Activated T-helper 17 cell treated with anti-CD3 and anti-CD28 coated beads, Interleukin-2, amount 50 U/mL, for 72 hours (primary cell): ENCODE measurements at regions not wholly inside any gene's neighbourhood (a gene's known extent, or its start where the extent isn't known, plus 50 kb on each side); places are given as distances from the start of the nearest gene placed in this dataset.

Experiments
- ATAC-seq: fragments of 150-1000 bp; cut with Tn5 transposase; replicated peaks from 2 replicates; pipeline ENCODE4 v1.10.0; 2021; ENCODE audit warnings: mild to moderate bottlenecking, moderate library complexity
- H3K27ac Mint-ChIP-seq: one replicate; pipeline ENCODE4 v1.8.0; 2022; ENCODE audit warnings: mixed read lengths
- H3K27me3 Mint-ChIP-seq: one replicate; pipeline ENCODE4 v1.8.0; 2022; ENCODE audit warnings: mixed read lengths
- H3K36me3 Mint-ChIP-seq: one replicate; pipeline ENCODE4 v1.8.0; 2022; ENCODE audit warnings: low read depth, mild to moderate bottlenecking, mixed read lengths
- H3K4me1 Mint-ChIP-seq: one replicate; pipeline ENCODE4 v1.8.0; 2022; ENCODE audit warnings: mixed read lengths
- H3K4me3 Mint-ChIP-seq: one replicate; pipeline ENCODE4 v1.8.0; 2022; ENCODE audit warnings: mild to moderate bottlenecking, mixed read lengths
- H3K9me3 Mint-ChIP-seq: one replicate; pipeline ENCODE4 v1.8.0; 2022; ENCODE audit warnings: mixed read lengths

GRCh38 chr11:119808407-119809185 is 79.6 kb upstream of the NECTIN1 start:
- Mint-ChIP-seq H3K36me3 (no peaks in the 10 kb centered on the region), H3K27ac (no peak overlapping the region), H3K4me1 (no peaks in the 10 kb centered on the region), H3K4me3 (no peak overlapping the region), H3K9me3 (no peaks in the 10 kb centered on the region), H3K27me3 (peaks cover 17% of the 10 kb centered on the region)
- no peak for ATAC-seq

GRCh38 chr11:119807841-119808240 is 78.8 kb upstream of the NECTIN1 start:
- H3K4me3 Mint-ChIP-seq: no peak overlapping the region
- H3K27me3 Mint-ChIP-seq: peaks cover 17% of the 10 kb centered on the region
- no peaks in the 10 kb centered on the region for H3K9me3 Mint-ChIP-seq
- no peak overlapping the region for H3K27ac Mint-ChIP-seq
- ATAC-seq: no peak
- no peaks in the 10 kb centered on the region for H3K36me3 Mint-ChIP-seq
- no peaks in the 10 kb centered on the region for H3K4me1 Mint-ChIP-seq

GRCh38 chr11:119807402-119807801 is 78.4 kb upstream of the NECTIN1 start:
- ATAC-seq: no peak
- H3K4me1 Mint-ChIP-seq: no peaks in the 10 kb centered on the region
- H3K9me3 Mint-ChIP-seq: no peaks in the 10 kb centered on the region
- no peaks in the 10 kb centered on the region for H3K36me3 Mint-ChIP-seq
- H3K4me3 Mint-ChIP-seq: no peak overlapping the region
- no peak overlapping the region for H3K27ac Mint-ChIP-seq
- peaks cover 17% of the 10 kb centered on the region for H3K27me3 Mint-ChIP-seq

- H3K27me3 Mint-ChIP-seq: peaks cover 22% of the 10 kb centered on the region
Observed at GRCh38 chr11:119806064-119806915, 77.3 kb upstream of the NECTIN1 start.

GRCh38 chr11:119805663-119806062 is 76.7 kb upstream of the NECTIN1 start:
- no peak for ATAC-seq
- Mint-ChIP-seq H3K27me3 (peaks cover 26% of the 10 kb centered on the region), H3K36me3 (no peaks in the 10 kb centered on the region), H3K27ac (no peak overlapping the region), H3K9me3 (no peaks in the 10 kb centered on the region), H3K4me3 (no peak overlapping the region), H3K4me1 (no peaks in the 10 kb centered on the region)

More at GRCh38 chr11:119806064-119806915, 77.3 kb upstream of the NECTIN1 start:
- H3K27ac Mint-ChIP-seq: no peak overlapping the region
- H3K36me3 Mint-ChIP-seq: no peaks in the 10 kb centered on the region
- no peak for ATAC-seq
- H3K4me1 Mint-ChIP-seq: no peaks in the 10 kb centered on the region
- H3K9me3 Mint-ChIP-seq: no peaks in the 10 kb centered on the region
- no peak overlapping the region for H3K4me3 Mint-ChIP-seq

- H3K27me3 Mint-ChIP-seq: peaks cover 26% of the 10 kb centered on the region
- no peaks in the 10 kb centered on the region for H3K9me3 Mint-ChIP-seq
- H3K4me3 Mint-ChIP-seq: no peak overlapping the region
- no peak for ATAC-seq
- H3K4me1 Mint-ChIP-seq: no peaks in the 10 kb centered on the region
- no peaks in the 10 kb centered on the region for H3K36me3 Mint-ChIP-seq
- no peak overlapping the region for H3K27ac Mint-ChIP-seq
Observed at GRCh38 chr11:119804698-119805097, 75.7 kb upstream of the NECTIN1 start.

- no peak overlapping the region for H3K27ac Mint-ChIP-seq
- H3K9me3 Mint-ChIP-seq: no peaks in the 10 kb centered on the region
- H3K36me3 Mint-ChIP-seq: no peaks in the 10 kb centered on the region
- no peak for ATAC-seq
- H3K4me1 Mint-ChIP-seq: no peaks in the 10 kb centered on the region
- peaks cover 26% of the 10 kb centered on the region for H3K27me3 Mint-ChIP-seq
- no peak overlapping the region for H3K4me3 Mint-ChIP-seq
Observed at GRCh38 chr11:119803726-119804294, 74.8 kb upstream of the NECTIN1 start.

GRCh38 chr11:119803139-119803538 is 74.1 kb upstream of the NECTIN1 start:
- ATAC-seq: no peak
- Mint-ChIP-seq H3K4me1 (no peaks in the 10 kb centered on the region), H3K4me3 (no peak overlapping the region), H3K9me3 (no peaks in the 10 kb centered on the region), H3K27me3 (peaks cover 25% of the 10 kb centered on the region), H3K27ac (no peak overlapping the region), H3K36me3 (no peaks in the 10 kb centered on the region)

GRCh38 chr11:119802670-119803069 is 73.7 kb upstream of the NECTIN1 start:
- no peak overlapping the region for H3K4me3 Mint-ChIP-seq
- H3K9me3 Mint-ChIP-seq: no peaks in the 10 kb centered on the region
- no peaks in the 10 kb centered on the region for H3K36me3 Mint-ChIP-seq

GRCh38 chr11:119800619-119801018 is 71.6 kb upstream of the NECTIN1 start:
- H3K4me1 Mint-ChIP-seq: no peaks in the 10 kb centered on the region
- peaks cover 36% of the 10 kb centered on the region for H3K27me3 Mint-ChIP-seq
- H3K27ac Mint-ChIP-seq: no peak overlapping the region
- no peak for ATAC-seq
- H3K9me3 Mint-ChIP-seq: no peaks in the 10 kb centered on the region
- no peak overlapping the region for H3K4me3 Mint-ChIP-seq
- no peaks in the 10 kb centered on the region for H3K36me3 Mint-ChIP-seq

More at GRCh38 chr11:119802670-119803069, 73.7 kb upstream of the NECTIN1 start:
- peaks cover 24% of the 10 kb centered on the region for H3K27me3 Mint-ChIP-seq
- no peak overlapping the region for H3K27ac Mint-ChIP-seq
- no peak for ATAC-seq
- H3K4me1 Mint-ChIP-seq: no peaks in the 10 kb centered on the region

GRCh38 chr11:119800171-119800570 is 71.2 kb upstream of the NECTIN1 start:
- Mint-ChIP-seq H3K4me3 (no peak overlapping the region), H3K4me1 (no peaks in the 10 kb centered on the region), H3K9me3 (no peaks in the 10 kb centered on the region), H3K27me3 (peaks cover 37% of the 10 kb centered on the region), H3K36me3 (no peaks in the 10 kb centered on the region), H3K27ac (no peak overlapping the region)
- ATAC-seq: no peak

GRCh38 chr11:119798656-119799055 is 69.7 kb upstream of the NECTIN1 start:
- H3K36me3 Mint-ChIP-seq: no peaks in the 10 kb centered on the region
- no peaks in the 10 kb centered on the region for H3K9me3 Mint-ChIP-seq
- no peak for ATAC-seq
- peaks cover 38% of the 10 kb centered on the region for H3K27me3 Mint-ChIP-seq
- H3K4me1 Mint-ChIP-seq: no peaks in the 10 kb centered on the region
- H3K4me3 Mint-ChIP-seq: no peak overlapping the region
- H3K27ac Mint-ChIP-seq: no peak overlapping the region

GRCh38 chr11:119797736-119798135 is 68.7 kb upstream of the NECTIN1 start:
- Mint-ChIP-seq H3K36me3 (no peaks in the 10 kb centered on the region), H3K27ac (no peak overlapping the region), H3K4me1 (no peaks in the 10 kb centered on the region), H3K27me3 (peaks cover 38% of the 10 kb centered on the region), H3K4me3 (no peak overlapping the region), H3K9me3 (no peaks in the 10 kb centered on the region)
- no peak for ATAC-seq

GRCh38 chr11:119797123-119797611 is 68.2 kb upstream of the NECTIN1 start:
- no peaks in the 10 kb centered on the region for H3K36me3 Mint-ChIP-seq
- no peak overlapping the region for H3K27ac Mint-ChIP-seq
- no peak for ATAC-seq
- H3K27me3 Mint-ChIP-seq: peaks cover 38% of the 10 kb centered on the region
- no peaks in the 10 kb centered on the region for H3K9me3 Mint-ChIP-seq
- no peaks in the 10 kb centered on the region for H3K4me1 Mint-ChIP-seq
- H3K4me3 Mint-ChIP-seq: no peak overlapping the region
